HG03439 (cell line): ENCODE measurements at regions not wholly inside any gene's neighbourhood (a gene's known extent, or its start where the extent isn't known, plus 50 kb on each side); places are given as distances from the start of the nearest gene placed in this dataset.
"Not testable (repeated sequence)": the region's sequence is repeated elsewhere in the genome, so short reads cannot be mapped to it uniquely, and the experiment has no call there.

Experiments used
- ATAC-seq: cut with Tn5 transposase; IDR thresholded peaks from one replicate; pipeline ENCODE4 v1.9.1; 2021; ENCODE audit warnings: mild to moderate bottlenecking, moderate library complexity; ENCODE audit not compliant: unreplicated experiment

DNA sequence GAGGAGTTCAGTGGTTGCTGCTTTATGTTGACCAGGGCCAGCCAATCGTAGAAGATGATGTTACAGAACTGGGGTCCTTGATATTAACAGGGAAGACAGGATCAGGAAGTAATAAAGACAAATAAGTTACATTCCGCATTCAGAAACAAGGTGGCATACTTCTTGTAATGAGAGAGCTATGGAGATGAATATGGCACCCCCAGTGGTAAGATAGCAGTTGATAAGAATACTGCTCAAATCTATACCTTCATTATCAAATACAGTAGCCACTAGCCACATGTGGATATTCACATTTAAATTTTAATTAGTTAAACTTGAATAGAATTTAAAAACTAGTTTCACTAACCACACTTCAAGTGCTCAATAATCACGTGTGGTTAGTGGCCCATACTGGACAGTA lies 290.4 kb upstream of the RBMS1 start:
- no peak for ATAC-seq

DNA sequence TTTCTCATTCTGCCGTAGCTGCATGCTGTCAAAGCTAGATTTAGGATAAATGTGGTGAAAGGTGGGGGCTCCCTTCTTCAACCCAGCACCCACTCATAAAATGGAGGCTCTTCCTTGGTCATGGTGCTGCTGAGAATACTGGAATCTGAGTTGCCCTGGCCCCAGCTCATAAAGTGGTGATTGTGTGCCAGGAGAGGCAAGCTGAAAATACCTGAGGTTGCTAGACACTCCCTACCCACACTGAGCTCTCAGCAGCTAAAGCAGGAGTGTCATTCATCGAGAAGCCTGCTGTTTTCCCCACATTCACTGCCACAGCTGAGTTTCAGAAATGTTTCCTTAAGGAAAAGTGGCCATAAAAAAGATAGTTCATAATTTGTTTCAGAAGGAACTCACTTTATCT lies 297.1 kb upstream of the RBMS1 start:
- no peak for ATAC-seq

DNA sequence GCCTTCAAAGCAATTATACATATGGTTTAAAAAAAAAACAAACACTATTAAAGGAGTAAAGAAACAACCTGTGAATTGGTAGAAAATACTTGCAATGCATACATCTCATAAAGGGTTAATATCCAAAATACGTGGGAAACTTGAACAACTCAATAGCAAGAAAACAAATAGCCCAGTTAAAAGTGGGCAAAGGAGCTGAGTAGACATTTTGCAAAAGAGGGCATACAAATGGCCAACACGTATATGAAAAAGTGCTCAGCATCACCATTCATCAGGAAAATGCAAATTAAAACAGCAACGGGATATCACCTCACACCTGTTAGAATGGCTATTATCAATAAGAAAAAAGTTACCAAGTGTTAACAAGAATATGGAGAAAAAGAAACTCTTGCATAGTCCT lies 298.3 kb upstream of the RBMS1 start:
- ATAC-seq: no peak

DNA sequence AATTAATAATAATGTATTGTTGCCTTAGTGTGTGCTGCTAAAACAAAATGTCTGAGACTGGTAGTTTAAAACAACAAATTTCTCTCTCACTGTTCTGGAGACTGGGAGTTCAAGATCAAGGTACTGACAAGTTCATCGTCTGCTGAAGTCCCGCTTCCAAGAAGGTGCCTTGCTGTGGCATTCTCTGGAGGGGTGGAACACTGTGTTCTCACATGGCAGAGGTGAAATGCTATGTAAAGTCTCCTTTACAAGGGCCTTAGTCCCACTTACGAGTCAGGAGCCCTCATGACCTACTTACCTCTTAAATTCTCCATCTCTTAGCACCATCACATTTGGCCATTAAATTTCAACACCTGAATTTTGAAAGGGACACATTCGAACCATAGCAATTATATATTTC lies 299.2 kb upstream of the RBMS1 start:
- ATAC-seq: no peak

DNA sequence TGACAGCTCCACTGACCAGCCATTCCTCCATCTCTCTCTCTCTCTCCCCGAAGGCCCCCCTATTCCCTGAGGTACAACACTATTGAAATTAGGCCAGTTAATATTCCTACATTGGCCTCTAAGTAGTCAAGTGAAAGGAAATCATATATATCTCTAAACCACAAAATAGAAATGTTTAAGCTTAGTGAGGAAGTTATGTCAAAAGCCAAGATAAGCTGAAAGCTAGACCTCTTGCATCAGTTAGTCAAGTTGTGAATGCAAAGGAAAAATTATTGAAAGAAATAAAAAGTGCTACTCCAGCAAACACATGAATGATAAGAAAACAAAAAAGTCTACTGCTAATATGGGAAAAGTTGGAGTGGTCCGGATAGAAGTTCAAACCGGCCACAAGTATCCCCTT lies 301.3 kb upstream of the RBMS1 start:
- no peak for ATAC-seq

DNA sequence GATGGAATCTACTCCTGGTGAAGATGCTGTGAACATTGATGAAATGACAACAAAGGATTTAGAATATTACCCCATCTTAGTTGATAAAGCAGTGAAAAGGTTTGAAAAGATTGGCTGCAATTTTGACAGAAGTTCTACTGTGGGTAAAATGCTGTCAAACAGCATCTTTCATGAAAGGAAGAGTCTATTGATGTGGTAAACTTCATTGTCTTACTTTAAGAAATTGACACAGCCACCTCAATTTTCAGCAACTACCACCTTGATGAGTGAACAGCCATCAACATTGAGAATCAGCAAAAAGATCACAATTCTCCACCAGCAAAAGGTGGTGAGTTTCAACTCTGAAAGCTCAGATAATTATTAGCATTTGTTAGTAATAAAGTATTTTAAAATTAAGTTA lies 310.3 kb upstream of the RBMS1 start:
- ATAC-seq: no peak

DNA sequence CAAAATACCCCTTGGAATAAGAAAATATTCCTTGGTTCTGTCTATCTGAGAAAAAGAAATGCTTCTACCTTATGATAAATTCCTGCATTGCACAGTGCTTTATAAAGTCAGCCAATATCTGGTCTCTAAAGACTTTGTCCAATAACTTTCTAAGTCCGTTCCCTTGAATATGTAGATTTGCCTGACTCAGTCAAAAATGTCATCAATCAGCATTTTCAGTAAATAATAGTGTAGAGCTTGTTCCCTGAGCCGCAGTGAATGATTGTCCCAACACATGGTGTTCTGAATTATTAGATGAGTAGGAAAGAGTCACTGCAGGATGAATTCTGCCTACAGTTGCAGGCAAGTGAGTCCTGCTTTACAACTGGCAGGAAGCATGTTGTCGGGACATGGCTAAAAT lies 316.8 kb upstream of the RBMS1 start:
- ATAC-seq: no peak

DNA sequence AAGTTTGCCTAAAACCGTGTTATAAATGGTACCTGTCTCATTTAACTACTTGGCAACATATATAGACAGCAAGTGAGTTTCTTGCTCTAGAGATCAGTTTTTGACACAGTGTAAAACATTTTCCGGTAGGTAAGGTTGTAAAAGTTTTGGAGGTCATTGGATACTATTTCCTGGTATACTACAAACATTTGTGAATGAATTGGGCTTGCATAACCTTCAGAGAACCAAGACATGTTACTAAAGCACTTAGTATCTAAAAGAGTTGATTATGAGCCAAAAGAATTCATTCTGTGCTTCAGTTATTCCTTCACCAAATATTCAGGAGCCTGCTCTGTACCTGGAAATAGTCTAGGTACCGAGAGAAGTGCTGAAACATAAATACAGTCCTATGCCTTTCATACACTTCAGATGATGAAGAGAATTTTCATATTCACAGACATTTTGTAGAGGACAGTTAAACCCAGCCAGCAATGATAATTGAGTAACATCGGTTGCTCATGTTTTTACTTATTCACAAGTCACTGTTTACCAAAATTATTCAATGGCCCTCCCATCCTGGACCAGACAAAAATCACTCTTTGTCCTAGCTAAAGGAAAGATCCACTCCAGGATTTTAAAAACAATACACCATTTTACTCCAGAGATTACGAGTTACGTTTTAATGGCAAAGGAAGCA lies 319.4 kb upstream of the RBMS1 start:
- ATAC-seq: no peak

DNA sequence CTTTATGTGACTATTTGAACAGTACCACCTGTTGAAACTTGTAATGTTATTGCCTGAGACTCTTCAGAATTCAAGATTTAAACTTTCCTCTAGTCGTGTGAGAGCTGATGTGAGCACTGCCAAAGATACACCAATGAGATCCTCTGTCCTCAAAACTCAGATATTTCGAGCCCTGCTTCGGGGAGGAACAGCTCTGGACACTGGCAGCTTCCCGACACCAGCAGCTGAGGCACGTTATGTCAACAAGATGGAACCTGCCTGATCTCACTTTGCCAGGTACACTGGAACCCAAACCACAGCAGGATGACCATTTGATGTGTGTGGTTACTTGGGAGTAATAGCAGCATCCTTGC lies 319.9 kb upstream of the RBMS1 start:
- ATAC-seq: no peak

DNA sequence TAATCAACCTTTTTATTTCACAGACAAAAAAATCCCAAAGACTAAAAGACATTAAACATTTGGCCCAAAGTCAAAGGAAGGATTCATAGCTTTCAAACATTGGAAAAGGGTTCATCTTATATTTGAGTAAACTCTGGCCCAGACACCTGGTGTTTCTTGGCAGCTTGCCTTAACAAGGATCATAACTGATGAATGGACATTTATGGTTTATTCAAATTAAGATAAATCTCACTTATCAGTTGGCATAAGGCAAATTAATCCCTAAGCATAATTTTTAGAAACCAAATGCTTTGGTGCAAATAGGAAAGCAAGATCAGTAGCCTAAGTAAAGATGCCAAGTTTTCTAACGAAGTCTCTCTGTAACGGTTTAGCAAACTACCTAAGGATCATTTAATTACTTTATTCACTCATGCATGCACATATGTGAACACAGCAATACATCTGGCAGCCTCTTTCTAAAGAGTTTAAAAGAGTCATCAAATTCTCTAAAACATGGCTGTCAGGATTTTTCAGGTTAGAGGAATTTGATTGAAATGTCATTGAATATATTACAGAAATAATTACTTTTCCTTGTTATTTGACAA lies 323.4 kb upstream of the RBMS1 start:
- no peak for ATAC-seq

DNA sequence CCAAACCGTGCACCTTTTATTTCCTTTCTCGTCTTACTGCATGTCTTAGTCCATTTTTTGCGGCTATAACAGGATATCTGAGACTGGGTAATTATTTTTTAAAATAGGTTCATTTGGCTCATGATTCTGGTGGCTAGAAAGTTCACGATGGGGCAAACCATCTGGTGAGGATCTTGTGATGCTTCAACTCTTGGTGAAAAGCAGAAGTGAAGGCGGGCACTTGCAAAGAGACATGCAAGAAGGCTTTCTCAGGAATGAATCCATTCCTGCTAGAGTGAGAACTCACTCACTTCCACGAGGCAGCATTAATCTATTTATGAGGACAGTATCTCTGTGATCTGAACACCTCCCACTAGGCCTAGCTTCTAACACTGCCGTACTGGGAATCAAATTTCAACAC lies 327.1 kb upstream of the RBMS1 start:
- no peak for ATAC-seq

DNA sequence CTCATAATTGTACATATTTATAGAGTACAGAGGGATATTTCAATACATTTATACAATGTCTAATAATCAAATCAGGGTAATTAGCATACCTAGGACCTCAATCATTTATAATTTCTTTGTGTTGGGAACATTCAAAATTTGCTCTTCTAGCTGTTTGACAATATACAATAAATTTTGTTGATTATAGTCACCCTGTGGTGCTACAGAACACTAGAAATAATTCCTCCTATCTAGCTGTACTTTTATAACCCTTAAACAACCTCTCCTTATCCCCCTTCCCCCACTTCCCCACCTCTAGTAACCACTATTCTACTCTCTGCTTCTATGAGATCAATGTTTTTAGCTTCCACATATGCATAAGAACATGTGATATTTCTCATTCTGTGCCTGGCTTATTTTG lies 328.4 kb upstream of the RBMS1 start:
- ATAC-seq: no peak

DNA sequence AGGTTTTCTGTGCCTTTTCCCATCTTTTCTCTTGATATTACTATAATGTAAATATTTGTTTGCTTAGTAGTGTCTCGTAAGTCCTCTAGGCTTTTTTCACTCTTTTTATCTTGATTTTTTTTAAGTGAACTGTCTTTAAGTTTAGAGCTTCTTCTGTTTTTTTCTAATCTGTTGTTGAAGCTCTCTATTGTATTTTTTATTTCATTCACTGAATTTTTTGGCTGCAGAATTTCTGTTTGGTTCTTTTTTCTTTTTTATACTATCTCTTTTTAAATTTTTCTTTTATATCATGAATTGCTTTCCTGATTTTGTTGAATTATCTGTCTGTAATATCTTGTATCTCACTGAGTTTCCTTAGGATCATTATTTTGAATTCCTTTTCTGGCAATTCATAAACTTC lies 331.8 kb upstream of the RBMS1 start:
- ATAC-seq: no peak

DNA sequence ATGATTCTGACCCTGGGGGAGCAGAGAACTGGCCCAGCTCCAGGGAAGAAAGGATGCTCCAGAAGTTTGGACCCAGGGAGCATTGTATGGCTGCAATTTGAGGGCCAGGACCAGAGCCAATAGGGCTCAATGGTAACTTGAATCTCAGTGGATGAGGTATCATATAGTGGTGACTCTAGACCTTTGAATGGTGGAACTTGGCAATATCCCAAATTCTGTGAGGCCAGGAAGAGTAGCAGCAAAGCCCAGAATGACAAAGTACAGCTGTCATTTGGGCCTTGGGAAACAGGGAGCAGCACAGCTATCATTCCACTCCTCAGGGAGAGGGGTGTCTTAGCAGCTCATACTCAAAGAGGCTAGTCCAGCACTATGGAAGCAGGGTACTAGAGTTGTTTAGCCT lies 332.9 kb upstream of the RBMS1 start:
- no peak for ATAC-seq

DNA sequence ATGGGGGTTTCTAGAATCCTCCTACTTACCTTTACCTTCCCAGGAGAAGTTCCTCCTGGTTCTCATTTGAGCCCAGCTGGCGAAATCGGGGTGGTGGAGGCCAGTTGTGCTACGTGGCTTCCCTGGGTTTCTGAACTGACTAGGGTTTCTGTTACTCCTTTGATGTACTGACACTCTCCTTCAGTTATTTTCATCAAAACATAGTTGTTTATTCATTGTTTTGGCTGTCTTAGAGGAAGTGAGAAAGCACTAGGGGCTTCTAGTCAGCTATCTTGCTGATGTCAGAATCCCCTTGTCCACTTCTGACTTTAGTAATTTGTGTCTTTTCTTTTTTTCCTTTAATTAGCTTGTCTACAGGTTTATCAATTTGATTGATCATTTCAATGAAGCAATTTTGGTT lies 332.2 kb upstream of the TANK start:
- ATAC-seq: no peak

DNA sequence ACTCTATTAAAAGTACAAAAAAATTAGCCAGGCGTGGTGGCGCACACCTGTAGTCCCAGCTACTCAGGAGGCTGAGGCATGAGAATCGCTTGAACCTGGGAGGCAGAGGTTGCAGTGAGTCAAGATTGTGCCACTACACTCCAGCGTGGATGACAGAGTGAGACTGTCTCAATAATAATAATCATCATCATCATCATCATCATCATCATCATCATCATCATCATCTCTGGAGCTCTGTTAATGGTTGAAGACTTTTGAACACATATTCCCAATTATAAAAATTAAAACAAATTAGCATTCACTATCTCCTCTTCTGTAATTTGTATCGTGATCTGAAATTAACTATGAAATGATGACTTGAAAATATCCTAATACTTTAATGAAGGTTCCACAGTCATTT lies 327.8 kb upstream of the TANK start:
- not testable (repeated sequence) for ATAC-seq

DNA sequence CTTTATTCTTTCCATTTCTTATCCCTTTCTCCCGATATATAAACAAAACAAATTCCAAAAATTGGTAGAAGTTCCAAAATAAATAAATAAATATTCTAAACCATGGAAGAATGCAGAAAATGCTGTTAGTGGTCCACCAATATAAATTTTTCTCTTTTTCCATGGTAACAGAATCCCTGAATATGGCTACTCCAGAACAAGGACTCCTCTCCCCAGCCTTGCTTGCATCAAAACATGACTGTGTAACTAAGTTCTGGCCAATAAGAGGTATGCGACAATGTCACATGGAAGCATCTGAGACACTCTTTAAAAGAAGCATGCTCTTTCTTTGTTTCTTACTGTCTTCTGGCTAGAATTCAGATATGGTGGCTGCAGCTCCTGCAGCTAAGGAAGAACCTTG lies 325.1 kb upstream of the TANK start:
- ATAC-seq: no peak

DNA sequence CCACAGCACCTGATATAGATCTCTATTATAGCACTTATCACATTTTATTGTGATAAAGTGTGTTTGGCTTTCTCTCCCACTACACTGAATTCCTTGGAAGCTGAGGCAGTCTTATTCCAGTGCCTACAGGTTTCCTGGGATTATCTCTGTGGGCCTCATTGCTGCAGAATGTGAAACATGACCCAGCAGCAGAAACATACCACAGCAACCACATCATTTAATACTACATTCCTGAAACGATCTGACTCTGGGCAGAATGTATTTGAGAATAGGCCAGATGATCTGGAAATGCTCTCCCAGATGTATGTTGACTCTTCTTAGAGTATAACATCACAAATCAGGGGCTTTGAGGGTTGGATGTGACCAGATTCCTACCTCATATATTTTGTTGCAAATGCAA lies 323.5 kb upstream of the TANK start:
- ATAC-seq: no peak

DNA sequence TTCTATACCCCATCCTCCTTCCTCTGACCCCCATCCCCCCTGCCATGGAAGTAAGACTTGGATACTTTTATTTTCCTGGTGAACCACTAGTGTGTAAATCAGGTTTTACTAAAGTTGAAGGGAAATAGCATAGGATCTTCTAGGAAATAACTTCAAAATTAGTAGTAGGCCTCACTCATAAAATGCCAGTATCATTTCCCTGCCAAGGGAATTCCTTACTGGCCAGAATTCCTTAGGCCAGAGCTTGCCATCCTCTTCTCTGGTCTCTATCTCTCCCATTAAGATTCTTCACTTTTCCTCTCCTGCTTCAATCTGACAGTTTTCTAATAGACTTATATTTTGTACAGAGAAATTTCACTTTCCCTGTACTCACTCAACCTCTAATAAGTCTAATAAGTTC lies 322.8 kb upstream of the TANK start:
- ATAC-seq: no peak

DNA sequence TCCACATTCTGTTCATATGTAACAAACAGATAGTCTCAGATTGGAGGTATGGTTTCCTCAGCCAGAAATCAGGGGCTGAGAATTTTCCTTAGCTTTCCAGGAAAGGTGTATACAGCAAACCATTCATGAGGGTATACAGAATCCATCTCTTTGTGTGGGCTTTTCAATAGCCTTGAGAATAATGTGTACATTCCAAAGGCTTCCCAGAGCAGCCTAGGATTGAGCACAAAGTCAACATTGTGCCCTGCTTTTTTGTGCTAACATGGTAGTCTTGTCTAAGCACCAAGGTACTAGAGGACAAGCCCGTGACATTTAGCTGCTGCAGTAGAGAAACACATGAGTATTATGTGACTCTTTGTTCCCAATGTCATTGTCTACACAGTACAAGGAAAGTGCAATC lies 322.1 kb upstream of the TANK start:
- no peak for ATAC-seq

DNA sequence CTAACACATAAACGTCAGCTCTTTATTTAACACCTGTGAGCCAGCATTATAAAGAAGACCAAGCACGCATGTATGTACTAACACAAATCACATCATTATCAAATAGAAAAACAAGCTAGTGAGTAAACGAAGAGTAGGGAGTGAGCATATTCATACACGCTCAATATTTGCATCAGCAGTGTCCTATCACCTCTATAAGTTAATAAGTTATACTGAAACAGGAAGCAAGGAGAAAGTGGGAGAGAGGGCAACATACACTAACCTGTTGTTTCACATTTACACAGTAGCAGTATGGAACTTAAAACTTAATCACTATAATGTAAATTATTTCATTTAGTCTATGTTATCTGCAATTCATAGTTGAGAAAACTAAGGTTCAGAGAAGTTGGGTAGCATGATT lies 321.5 kb upstream of the TANK start:
- ATAC-seq: no peak

DNA sequence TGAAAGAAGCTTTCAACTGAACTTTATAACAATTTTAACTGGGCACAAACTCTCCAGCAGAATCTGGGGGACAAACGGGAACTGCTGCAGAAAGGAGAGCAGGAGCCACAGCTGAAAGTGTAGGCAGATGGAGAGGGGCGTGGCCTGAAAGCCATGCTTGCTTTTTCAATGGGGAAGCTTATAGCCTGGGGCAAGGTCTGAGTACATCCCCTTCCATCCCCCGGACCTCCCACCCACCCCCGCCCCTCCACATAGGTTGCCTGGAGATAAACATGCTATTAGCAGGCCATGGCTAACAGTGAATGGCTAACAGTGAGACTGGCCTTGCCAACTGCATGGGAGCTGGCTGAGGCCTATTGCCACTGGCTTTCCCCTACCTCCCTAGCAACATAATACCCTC lies 317.9 kb upstream of the TANK start:
- ATAC-seq: no peak

DNA sequence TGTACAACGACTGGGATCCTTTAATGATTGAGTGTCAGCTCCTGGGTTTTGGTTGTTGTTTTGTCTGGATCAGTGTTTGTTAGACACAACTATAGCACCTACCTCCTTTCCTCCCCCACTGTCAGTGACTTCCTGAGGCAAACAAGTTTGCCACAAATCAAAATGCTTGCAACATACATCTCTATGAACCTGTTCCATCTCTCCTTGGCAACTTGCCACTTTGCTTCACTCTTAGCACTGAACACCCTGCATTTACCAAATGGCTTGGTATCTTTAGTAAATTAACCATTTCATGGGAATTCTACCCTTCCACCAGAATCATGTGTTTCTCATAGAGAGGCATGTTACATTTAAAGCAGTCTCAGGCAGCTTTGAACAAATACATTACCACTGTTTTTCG lies 301.1 kb upstream of the TANK start:
- ATAC-seq: no peak
